CD4-positive, alpha-beta T cell treated with Interleukin-17A for 1 hour (primary cell): ENCODE measurements at regions not wholly inside any gene's neighbourhood (a gene's known extent, or its start where the extent isn't known, plus 50 kb on each side); places are given as distances from the start of the nearest gene placed in this dataset.
"Not testable (repeated sequence)": the region's sequence is repeated elsewhere in the genome, so short reads cannot be mapped to it uniquely, and the experiment has no call there.

Experiments
- DNase-seq: peaks from one replicate; pipeline ENCODE4 v3.0.0-alpha.2; 2020

DNA sequence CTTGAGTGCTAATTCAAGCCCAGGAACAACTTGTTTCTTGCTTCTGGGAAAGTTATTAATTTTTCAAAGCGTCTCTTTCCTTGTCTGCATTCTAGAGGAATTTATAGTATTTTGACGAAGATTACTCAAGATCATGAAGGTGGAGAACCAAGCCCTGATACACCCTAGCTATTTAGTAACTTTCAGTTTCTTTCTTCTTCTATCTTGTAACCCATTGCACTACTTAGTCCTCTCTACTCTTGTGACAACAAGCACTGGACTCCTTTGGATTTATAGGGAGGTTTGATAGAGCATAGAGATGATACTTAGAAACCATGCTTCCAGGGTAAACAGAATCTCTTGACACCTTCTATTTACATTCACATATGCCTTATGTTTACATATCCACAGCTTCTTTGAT is 203.3 kb upstream of the GRM7 start:
- no peak for DNase-seq

DNA sequence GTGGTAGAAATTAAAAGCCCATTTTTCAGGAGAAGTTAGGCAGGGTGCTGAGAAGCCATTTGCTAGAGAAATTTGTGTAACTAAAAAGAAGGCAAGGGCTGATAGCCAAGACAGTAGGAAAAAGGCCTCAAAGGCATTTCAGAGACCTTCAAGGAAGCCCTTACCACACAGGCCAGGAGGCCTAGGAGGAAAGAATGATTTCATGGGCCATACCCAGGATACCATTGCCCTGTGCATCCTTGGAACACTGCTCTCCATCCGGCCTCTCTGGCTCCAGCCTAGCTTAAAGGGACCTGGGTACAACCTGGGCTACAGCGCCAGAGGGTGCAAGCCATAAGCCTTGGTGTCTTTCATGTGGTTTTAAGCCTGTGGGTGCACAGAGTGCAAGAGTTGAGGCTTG is 193.6 kb upstream of the GRM7 start:
- DNase-seq: no peak

DNA sequence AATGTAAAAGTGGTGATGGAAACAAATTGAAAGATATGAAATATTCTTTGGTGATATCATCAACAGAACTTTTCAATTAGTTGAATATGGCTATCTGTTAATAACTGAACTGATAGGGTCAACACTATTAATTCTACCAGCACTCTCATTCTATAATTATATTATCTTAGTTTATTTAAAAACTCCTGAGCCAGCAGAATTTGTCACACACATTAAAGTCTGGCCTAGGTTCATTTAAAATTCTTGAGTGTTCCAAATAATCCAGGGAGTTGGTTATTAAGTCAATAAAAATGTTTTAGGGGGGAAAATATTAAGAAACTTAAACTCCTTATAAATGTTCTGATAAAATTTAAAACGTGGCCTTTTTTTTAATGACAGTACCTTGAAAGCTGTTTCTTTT is 189.6 kb upstream of the GRM7 start:
- no peak for DNase-seq

DNA sequence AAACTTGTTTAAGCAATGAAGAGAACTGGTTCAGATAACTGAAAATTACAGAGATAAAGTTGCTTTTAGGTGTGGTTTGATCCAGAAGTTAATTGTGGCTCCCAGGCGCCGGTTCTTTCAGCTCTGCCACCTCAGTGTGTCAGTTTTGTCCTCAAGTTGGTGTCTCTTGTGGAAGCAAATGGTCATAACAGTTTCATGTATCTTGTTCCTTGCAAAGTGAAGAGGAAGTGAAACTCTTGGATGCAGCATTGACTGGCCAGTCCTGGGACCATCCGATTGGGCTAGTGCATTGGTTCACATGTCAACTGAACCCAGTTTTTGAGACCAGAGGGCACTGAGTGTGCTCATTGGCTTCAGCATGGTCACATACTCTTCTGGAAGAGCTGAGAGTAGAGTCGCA is 181.4 kb upstream of the GRM7 start:
- DNase-seq: no peak

DNA sequence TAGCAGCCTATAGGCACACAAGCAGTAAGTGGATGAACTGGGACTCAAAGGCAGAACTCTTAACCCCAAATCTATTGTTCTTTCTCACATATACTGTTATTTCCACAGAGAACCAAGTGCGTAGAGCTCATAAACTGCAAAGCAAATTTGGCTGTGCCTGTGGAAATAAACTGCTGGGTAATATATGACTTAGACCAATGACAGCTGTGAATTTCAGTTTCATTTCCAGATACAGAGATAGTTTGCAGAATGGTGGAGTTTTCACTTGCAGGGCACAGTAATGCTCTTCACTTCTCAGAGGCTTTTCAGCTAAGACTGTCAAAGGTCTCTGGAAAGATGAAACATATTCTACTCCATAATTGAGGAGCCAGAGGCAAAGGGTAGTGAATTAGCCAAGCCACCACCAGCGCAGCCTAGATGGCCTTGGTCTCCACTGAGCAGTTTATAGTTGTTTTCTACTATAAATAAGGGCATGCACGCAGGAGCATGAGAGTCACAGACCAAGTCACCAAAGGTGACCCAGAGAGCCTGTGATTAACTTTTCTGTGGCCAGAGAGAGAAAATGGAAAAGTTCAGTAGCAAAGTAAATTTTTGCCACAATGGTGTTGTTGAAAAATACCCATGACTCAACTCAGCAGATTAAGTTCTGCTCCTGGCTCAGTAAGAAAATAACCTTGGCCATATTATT is 180.7 kb upstream of the GRM7 start:
- DNase-seq: no peak

DNA sequence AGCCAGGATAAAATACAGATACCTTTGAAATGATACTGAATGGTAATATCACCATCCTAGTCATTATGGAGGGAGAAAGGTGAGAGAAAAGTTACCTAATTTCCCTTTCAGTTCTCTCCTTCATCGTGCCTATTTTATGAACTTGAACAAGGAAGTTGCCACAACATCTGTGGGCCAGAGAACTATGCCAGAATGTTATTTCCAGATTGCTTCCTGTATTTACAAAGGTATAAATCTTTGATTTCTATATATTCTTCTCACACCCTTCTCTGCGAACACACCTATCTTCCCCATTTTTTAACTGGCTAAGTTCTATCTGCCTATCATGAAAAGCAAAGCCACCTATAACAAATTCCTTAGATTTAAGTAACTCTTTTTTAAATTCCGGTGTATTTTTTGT is 163.6 kb upstream of the GRM7 start:
- DNase-seq: no peak

DNA sequence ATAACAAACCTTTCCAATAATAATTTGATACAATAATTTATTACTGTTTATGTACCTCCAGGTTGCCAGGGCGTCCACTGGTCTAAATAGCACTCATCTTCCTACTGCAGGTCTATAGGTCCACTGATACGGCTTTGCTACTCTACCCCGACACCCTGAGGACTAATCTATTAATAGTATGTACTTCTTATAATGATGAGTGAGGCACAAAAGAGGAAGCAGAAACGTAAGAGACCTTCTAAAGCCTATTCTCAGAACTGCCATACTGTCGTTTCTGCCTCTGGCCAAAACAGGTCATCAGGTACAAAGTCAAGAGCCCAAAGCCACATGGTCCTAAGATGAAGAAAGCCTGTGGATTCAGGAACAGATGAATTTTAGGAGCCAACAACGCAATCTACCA is 163.2 kb upstream of the GRM7 start:
- DNase-seq: no peak

DNA sequence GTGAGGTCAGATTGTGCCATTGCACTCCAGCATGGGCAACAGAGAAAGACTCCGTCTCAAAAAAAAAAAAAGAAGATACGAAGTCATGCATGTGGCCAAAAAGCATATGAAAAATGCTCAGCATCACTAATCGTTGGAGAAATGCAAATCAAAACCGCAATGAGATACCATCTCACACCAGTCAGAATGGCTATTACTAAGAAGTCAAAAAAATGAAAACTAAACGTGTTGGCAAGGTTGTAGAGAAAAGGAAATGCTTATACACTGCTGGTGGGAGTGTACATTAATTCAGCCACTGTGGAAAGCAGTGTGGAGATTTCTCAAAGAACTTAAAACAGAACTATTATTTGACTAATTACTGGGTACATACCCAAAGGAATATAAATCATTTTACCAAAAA is 156.1 kb upstream of the GRM7 start:
- DNase-seq: not testable (repeated sequence)

DNA sequence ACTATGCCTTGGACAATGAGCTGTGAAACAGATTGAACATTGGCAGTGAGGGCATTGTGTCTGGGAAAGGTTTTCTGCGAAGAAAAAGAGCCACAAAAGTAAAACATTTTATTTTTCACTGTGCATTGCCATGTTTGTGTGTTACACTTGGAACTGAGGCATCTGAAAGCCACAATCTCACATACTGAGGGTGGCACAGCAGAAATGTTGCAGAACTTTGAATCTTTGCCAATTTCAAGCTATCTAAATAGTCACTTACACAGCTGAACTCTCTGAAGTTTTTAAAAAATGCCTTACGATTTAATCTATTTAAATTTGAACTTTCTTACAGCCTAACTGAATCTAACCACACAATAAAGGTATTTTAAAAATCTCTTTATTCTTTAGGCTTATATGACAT is 154.1 kb upstream of the GRM7 start:
- DNase-seq: no peak

DNA sequence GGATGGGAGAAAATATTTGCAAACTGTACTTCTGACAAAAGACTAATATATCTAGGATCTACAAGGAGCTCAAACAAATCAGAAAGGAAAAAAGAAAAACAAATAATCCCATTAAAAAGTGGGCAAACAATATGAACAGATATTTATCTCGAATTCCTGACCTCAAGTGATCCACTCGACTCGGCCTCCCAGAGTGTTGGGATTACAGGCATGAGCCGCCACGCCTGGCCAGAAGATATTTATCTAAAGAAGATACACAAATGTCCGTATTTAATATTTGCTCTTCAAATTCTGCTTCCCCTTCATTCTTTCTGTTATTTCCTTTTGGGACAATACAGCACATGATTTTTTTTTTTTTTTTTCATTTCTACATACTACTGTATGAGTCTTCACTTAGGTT is 151.7 kb upstream of the GRM7 start:
- DNase-seq: no peak

DNA sequence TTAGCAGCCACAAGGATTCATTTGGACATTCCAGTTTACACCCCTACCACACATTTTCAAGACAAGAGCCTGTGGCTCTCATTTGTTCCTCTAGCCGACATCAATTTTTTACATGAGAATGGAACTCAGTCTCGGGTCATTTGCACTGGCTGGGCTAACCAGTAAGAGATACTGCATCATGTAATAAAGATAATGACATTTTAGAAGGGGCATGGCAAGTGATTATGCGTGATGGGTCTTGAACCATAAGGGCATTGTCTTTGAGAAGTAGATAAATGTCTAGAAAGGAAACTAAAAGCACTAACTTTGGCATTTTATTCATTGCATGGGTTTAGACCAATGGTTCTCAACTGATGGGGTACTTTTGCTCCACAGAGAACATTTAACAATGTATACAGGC is 146.0 kb upstream of the GRM7 start:
- DNase-seq: no peak

DNA sequence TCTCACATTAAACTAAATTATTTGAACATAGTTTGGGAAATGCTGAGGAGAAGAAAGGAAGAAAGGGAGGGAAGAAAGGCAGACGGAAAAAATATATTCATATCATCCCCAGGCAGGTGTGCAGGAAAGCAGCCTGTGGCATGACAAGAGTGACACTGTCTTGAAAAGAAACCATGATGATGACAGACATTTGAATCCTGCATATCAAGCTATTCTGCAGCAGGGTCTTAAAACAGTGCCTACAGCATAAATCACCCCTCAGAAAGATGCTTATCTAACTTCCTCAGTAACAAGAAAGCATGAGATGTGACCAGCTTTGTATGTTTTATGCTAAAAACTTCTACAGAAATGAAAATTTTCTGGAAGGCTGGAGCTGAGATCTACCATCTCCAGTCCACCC is 144.5 kb upstream of the GRM7 start:
- no peak for DNase-seq

DNA sequence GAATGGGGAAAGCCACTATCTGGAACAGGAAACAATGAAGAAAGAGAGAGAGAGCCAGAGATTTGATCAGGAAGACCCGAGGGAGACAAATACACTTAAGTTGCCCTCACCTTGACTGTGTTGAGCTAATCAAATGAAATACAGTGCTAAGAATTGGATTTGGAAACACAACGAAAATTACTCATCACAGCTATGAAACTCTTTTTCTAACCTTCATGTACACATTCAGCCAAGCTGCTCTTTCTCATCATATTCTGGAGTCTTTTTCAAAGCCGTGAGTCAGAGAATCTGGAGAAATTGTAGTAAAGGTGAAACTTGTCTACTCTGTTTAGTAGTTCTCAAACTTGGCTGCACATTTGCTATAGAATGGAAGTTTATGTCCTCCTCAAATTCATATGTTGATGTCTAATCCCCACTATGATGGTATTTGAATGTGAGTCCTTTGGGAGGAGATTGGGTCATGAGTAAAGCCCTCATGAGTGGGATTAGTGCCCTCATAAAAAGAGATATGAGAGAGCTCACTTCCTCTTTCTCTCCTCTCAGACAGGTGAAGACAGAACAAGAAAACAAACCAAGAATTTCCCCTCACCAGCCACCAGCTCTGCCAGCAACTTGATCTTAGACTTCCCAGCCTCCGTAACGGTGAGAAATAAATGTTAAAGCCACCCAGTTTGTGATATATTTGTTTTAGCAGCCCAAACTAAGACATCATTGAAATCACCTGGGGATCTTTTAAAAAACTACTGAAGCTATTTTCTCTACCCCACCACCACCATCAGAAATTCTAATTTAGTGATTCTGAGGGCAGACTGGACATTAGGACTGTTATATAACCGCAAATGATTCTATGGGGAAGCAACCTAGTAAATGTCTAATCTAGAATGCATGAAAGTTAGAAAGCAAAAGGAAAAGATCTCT is 143.6 kb upstream of the GRM7 start:
- DNase-seq: no peak

DNA sequence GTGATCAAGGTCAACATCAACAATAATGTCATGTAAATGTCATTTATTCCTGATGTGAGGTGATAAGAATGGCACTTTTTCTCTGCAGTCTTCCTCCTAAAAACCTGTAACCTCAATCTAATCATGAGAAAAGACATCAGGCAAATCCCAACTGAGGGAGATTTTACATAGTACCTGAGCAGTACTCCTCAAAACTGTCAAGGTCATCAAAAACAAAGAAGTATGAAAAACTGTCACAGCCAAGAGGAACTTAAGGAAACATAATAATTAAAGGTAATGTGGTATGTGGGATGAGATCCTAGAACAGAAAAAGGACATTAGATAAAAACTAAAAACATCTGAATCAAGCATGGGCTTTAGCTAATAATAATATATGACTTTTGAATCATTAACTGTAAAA is 140.9 kb upstream of the GRM7 start:
- DNase-seq: no peak

DNA sequence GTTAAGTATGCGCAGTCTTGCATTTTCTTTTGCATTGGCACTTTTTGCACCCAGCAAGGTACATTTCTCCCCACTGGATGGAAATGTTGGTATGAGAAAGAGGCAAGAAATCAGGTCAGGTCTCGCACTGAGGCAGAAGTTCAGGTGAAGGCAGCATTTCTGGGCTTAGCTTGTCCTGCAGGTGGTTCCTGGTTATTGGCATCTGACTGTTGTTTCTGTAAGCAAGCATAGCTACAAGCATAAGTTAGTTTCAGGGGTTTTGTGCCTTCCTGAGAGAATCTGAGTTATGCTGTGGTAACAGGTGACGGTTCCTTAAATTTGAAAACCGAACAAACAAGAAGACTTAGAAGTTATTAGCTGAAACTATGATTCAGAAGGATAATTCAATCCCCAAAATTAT is 139.4 kb upstream of the GRM7 start:
- DNase-seq: no peak

DNA sequence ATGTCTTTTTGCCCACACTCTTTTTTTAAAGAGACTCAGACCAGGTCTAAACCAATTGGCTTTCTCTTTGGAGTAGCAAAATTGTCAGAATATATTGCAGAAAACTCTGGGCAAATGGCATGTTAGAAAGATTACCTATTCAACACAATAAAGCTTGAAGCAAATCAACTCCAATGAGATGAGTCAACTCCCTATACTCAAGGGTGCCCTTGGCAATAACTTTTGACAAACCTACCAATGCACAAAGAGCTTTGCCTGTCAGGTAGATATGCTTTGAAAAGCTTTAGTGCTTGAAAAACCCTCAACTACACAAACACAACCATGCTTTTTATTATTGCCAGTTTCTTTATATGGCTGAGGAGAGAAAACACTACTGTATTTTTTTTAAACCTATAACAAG is 137.7 kb upstream of the GRM7 start:
- no peak for DNase-seq

DNA sequence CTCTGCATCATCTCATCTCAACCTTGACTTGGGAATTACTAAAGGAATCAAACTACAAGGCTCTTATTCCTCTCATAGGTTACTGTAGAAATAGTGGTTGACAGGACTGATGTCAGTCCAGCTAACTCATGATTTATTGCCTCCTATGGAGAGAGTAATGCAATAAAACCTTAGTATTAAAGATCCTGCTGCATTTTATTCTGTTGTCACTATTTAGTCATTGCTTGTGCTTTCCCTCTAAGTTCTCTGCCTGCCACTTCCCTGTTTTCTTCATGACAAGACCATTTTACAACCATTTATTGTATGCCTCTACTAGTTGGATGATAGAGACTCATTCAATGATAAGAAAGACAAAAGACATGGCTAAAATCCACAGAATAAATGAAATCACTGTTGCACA is 134.1 kb upstream of the GRM7 start:
- no peak for DNase-seq

DNA sequence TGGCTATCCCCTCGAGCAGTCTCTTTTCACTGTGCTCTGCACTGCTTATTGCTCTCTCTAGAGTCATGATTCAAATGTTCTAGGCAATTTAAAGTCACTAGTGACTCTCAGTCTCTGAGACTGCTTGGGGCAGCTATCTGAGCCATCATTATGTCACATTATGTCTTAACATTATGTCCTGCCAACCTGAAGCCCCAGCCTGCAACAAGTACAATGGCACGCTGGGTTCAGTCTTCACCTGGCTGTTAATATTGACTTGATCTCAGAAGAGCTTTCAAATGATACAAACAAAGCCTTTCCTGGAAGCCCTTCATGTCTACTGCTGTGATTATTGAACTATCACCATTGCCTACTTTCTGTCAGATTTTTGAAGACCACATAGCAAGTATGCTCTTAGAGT is 128.1 kb upstream of the GRM7 start:
- DNase-seq: no peak

DNA sequence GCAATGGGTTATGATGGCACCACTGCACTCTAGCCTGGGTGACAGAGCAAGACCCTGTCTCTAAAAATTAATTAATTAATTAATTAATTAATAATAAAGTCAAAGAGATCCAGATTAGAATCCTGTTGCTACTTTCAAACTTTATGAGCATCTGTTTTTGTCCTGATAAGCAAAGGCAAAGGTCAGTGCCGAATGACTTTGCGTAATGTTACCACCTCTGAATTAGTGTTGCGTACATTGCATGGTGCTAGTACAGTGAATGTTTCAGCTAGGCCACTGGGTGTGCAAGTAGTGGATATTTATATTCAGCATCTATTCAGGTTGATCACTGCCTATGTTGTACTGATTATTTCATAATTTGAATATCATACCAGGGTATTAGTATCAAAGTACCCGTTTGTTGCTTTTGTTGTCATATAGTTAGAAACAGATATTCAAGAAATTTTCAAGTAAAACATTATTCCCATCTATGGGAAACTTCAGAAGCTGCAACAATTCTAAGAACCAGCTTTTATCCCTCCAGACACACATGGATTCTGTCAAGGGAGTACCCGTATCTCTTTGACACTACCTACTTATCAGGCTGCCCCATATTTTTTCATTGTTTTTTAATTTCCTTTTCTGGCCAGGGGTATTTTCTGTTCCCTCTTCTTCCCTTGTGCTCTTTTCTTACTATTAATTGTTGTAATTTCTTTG is 127.1 kb upstream of the GRM7 start:
- DNase-seq: no peak

DNA sequence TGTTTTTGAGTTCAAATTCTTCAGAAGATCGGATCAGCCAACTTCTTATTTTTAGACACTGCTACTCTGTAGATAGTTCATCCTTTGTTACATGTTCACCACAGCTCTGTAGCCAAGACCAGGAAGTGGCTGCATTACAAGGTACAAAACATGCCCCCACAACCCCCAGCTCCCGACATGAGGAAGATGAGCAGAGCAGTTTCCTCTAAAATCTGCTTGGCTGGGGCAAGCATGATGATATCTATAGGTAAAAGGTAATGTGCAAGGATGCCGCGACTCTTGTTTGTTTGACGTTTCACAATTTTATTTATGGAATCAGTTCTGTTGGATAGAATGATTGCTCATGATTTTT is 126.5 kb upstream of the GRM7 start:
- no peak for DNase-seq

DNA sequence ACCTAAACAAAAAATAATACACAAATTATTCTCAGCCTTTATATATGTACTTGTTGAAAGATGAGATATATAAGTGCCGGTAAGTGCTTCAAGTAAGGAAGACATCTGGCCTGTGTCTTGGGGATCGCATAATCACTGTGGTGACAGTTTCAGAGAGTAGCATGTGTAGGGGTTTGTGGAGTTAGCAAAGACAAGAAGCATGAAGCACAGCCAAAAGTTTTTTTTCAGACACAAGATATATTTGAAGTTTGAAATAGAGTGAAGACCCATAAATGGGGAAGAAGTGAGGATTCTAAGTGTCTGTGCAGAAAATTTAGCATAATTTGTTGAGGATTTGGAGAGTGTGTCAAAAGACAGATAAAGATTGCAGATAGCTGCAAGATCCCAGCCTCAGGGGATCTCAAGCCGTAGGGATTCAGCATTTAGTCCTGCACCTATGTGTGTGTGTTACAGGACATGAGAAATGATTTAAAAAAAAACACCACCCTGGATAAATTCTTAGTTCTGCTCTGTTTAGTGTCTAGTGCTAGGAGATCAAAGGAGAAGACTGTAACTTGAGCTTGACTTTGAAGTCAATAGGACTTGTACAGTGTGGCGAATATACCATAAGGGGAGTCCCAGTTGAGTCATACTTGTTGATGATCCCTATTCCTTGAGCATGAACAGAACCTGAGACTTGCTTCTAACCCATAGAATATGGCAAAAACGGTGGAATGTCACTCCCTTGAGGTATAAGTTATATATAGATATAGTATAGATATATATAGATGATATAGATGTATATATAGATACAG is 123.9 kb upstream of the GRM7 start:
- DNase-seq: no peak

DNA sequence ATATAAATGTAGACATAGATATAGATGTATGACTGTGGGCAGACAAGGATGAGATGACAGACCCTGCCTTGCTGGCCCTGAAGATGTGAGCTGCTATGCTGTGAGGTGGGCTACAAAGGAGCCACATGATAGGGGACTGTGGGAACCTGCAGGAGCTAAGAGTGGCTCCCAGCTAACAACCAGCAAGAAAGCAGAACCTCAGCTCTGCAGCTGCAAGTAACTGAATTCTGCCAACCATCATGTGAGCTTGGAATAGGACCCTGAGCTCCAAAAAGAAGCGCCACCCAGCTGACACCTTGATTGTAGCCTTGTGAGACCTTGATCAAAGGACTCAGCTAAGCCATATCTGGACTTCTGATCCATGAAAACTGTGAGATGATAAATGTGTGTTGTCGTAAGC is 123.3 kb upstream of the GRM7 start:
- no peak for DNase-seq

DNA sequence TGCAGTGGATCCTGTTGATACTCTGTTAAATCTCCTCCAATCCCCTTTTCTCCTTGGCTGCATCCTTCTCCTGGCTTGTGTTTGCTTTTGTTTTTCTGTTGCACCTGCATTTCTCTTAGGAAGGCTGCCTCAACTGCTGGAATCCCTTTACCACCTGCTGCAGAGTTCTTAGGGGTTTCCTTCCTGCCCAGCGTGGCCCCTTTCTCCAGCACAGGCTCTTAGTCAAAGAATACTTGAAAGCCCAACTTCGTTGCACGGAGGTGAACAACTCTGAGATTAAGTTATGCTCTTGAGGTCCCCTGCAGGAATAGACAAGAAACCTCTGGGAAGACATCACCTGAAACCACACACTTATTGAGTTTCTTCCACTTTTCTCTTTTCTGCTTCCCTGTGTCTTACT is 121.6 kb upstream of the GRM7 start:
- no peak for DNase-seq
